MM.1S (cell line): ENCODE measurements at regions not wholly inside any gene's neighbourhood (a gene's known extent, or its start where the extent isn't known, plus 50 kb on each side); places are given as distances from the start of the nearest gene placed in this dataset.

ENCODE experiments used
- DNase-seq: peaks from one replicate; pipeline ENCODE4 v3.0.0-alpha.2; 2015
- H2AFZ ChIP-seq: fragments of 300-600 bp; sonication (generic); 2 replicates; pipeline ENCODE4 v1.6.0; 2016; ENCODE audit warnings: antibody characterized with exemption, low read length
- H3F3A ChIP-seq: fragments of 300-600 bp; sonication (generic); 2 replicates; pipeline ENCODE4 v1.6.1; 2016; ENCODE audit warnings: mild to moderate bottlenecking, antibody characterized with exemption, low read length, moderate library complexity, mixed read lengths; ENCODE audit not compliant: insufficient read depth
- H3K27ac ChIP-seq: fragments of 300-600 bp; sonication (generic); 2 replicates; pipeline ENCODE4 v1.5.1; 2016; ENCODE audit warnings: mild to moderate bottlenecking, low read length
- H3K27me3 ChIP-seq: fragments of 300-600 bp; sonication (generic); replicated peaks from 2 replicates; pipeline ENCODE4 v1.6.0; 2016; ENCODE audit warnings: low read length; ENCODE audit not compliant: insufficient read depth
- H3K36me3 ChIP-seq: fragments of 300-600 bp; sonication (generic); replicated peaks from 2 replicates; pipeline ENCODE4 v1.6.1; 2016; ENCODE audit warnings: mild to moderate bottlenecking, low read length, mixed read lengths; ENCODE audit not compliant: insufficient read depth
- H3K4me1 ChIP-seq: fragments of 300-600 bp; sonication (generic); 2 replicates; pipeline ENCODE4 v1.6.1; 2016; ENCODE audit warnings: low read length, mixed read lengths
- H3K4me2 ChIP-seq: fragments of 300-600 bp; sonication (generic); 2 replicates; pipeline ENCODE4 v1.6.0; 2016; ENCODE audit warnings: low read depth, low read length
- H3K4me3 ChIP-seq: fragments of 300-600 bp; sonication (generic); 2 replicates; pipeline ENCODE4 v1.5.1; 2016; ENCODE audit warnings: low read length, mixed read lengths
- H3K79me2 ChIP-seq: fragments of 300-600 bp; sonication (generic); 2 replicates; pipeline ENCODE4 v1.6.1; 2016; ENCODE audit warnings: mixed run types, low read length, mixed read lengths
- H3K9ac ChIP-seq: fragments of 300-600 bp; sonication (generic); 2 replicates; pipeline ENCODE4 v1.6.1; 2016; ENCODE audit warnings: low read length, mixed read lengths
- H3K9me2 ChIP-seq: fragments of 300-600 bp; sonication (generic); replicated peaks from 2 replicates; pipeline ENCODE4 v1.6.1; 2016; ENCODE audit warnings: mild to moderate bottlenecking, low read length, mixed read lengths; ENCODE audit not compliant: insufficient read depth
- H3K9me3 ChIP-seq: fragments of 300-600 bp; sonication (generic); replicated peaks from 2 replicates; pipeline ENCODE4 v1.6.1; 2016; ENCODE audit warnings: mild to moderate bottlenecking, low read length, mixed read lengths; ENCODE audit not compliant: insufficient read depth
- H4K20me1 ChIP-seq: fragments of 300-600 bp; sonication (generic); 2 replicates; pipeline ENCODE4 v1.6.1; 2016; ENCODE audit warnings: mild to moderate bottlenecking, low read length, moderate library complexity, mixed read lengths; ENCODE audit not compliant: insufficient read depth
- EZH2 ChIP-seq: fragments of 300-600 bp; sonication (generic); optimal IDR thresholded peaks from 2 replicates; pipeline ENCODE3; 2017; ENCODE audit warnings: low read depth, mild to moderate bottlenecking, antibody characterized with exemption, low read length, mixed read lengths
- EZH2phosphoT487 ChIP-seq: fragments of 300-600 bp; sonication (generic); IDR thresholded peaks from 2 replicates; pipeline ENCODE4 v1.6.1; 2018; ENCODE audit warnings: antibody characterized with exemption, low read length
- TF ChIP-seq, protein P1 (sequence below): fragments of 300-600 bp; sonication (generic); IDR thresholded peaks from 2 replicates; pipeline ENCODE4 v1.5.1; 2016; ENCODE audit warnings: antibody characterized with exemption, low read length, mixed read lengths

DNA sequence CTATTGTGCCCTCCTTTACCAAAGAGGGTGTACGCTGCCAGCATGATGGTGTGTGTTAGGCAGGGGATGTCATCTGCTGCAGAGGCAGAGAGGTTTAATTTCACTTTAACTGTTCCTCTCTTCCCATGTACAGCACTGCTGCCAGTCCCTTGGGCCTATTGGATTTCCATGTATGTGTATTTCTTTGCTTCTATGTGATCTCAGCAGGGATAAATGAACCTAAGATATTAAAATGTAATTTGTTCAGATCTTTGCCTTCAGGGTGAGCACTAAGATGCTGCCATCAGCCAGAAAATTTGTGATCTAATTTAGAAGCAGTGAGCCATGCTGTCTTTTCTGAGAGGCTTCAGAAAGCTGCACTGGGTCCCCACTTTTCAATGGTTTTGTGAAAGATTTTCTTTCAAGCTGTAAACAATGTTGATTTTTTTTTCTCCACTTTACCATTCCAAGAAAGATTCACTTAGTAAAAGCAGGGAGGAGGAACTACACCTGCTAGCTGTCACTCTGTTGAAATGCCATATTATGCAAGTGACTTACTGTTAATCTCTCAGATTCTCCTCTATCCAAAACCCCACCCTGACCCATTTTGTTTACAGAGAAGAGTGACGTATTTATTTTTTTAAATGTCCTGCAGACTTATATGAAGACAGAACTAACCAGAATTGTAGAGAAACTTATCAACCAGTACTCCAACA, 261.9 kb downstream of the TBL1XR1 start:
- no peaks in the 10 kb centered on the region for H3K9me3 ChIP-seq
- no peaks in the 10 kb centered on the region for H3K27me3 ChIP-seq
- no peaks in the 10 kb centered on the region for H4K20me1 ChIP-seq
- no peaks in the 10 kb centered on the region for H3K36me3 ChIP-seq
- DNase-seq, result no peak
- H2AFZ ChIP-seq, result no peak overlapping the region
- H3K4me2 ChIP-seq, result no peak overlapping the region
- H3K27ac ChIP-seq, result no peak overlapping the region
- no peaks in the 10 kb centered on the region for H3F3A ChIP-seq
- no peaks in the 10 kb centered on the region for H3K9me2 ChIP-seq
- no peak overlapping the region for H3K9ac ChIP-seq
- no peaks in the 10 kb centered on the region for H3K79me2 ChIP-seq
- no peak for TF ChIP-seq EZH2phosphoT487
- TF ChIP-seq, protein P1, sequence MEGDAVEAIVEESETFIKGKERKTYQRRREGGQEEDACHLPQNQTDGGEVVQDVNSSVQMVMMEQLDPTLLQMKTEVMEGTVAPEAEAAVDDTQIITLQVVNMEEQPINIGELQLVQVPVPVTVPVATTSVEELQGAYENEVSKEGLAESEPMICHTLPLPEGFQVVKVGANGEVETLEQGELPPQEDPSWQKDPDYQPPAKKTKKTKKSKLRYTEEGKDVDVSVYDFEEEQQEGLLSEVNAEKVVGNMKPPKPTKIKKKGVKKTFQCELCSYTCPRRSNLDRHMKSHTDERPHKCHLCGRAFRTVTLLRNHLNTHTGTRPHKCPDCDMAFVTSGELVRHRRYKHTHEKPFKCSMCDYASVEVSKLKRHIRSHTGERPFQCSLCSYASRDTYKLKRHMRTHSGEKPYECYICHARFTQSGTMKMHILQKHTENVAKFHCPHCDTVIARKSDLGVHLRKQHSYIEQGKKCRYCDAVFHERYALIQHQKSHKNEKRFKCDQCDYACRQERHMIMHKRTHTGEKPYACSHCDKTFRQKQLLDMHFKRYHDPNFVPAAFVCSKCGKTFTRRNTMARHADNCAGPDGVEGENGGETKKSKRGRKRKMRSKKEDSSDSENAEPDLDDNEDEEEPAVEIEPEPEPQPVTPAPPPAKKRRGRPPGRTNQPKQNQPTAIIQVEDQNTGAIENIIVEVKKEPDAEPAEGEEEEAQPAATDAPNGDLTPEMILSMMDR, result no peak
- no peak for TF ChIP-seq EZH2
- no peak overlapping the region for H3K4me3 ChIP-seq
- H3K4me1 ChIP-seq, result no peaks in the 10 kb centered on the region

DNA sequence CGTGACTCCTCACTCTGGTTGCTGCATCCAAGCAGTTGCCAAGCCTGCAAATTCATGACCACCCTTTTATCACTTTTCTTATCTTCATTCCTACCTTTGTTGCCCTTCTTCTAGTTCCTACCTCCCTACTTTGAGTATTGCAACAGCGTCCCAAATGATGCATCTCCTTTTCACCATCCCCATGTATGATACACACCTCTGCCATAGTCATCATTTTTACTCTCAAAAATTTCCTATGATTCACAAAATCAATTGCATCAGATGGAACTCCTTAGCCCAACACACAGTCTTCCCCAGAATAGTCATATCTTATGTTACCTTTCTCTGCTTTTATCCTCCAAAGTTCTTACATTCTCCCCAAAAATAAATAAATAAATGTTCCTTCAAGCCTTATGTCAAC, 262.6 kb downstream of the TBL1XR1 start:
- no peaks in the 10 kb centered on the region for H3K27me3 ChIP-seq
- no peaks in the 10 kb centered on the region for H3K9me2 ChIP-seq
- no peak for DNase-seq
- TF ChIP-seq, protein P1, result no peak
- TF ChIP-seq EZH2, result no peak
- TF ChIP-seq EZH2phosphoT487, result no peak
- no peaks in the 10 kb centered on the region for H4K20me1 ChIP-seq
- H2AFZ ChIP-seq, result no peak overlapping the region
- no peaks in the 10 kb centered on the region for H3K79me2 ChIP-seq
- H3K9me3 ChIP-seq, result no peaks in the 10 kb centered on the region
- no peaks in the 10 kb centered on the region for H3F3A ChIP-seq
- no peak overlapping the region for H3K27ac ChIP-seq
- no peaks in the 10 kb centered on the region for H3K36me3 ChIP-seq
- no peaks in the 10 kb centered on the region for H3K4me1 ChIP-seq
- H3K4me2 ChIP-seq, result no peak overlapping the region
- H3K9ac ChIP-seq, result no peak overlapping the region
- no peak overlapping the region for H3K4me3 ChIP-seq

DNA sequence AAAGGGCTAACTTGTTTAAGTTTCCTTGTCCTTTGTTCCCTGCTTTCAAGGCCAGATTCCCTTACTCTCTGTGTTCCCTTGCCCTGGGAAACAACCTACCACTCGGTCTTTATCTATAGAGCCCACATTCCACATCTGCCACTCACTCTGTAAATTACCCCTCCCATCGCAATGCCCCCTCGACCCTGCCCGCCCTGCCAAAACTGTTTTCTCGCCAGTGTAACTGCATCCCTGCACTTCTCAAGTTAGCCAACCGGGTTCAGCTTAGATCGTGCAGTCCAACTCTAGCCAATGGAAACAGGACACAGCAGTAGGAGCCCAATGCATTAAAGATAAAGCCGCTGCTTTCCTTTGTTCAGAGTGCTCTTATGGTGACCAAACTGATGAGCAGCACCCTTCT, 263.6 kb downstream of the TBL1XR1 start:
- no peak overlapping the region for H3K4me2 ChIP-seq
- no peak for DNase-seq
- H2AFZ ChIP-seq, result no peak overlapping the region
- no peaks in the 10 kb centered on the region for H4K20me1 ChIP-seq
- H3K4me1 ChIP-seq, result no peaks in the 10 kb centered on the region
- no peaks in the 10 kb centered on the region for H3F3A ChIP-seq
- no peaks in the 10 kb centered on the region for H3K36me3 ChIP-seq
- no peak overlapping the region for H3K9ac ChIP-seq
- no peaks in the 10 kb centered on the region for H3K27me3 ChIP-seq
- H3K9me3 ChIP-seq, result no peaks in the 10 kb centered on the region
- H3K27ac ChIP-seq, result no peak overlapping the region
- H3K4me3 ChIP-seq, result no peak overlapping the region
- H3K9me2 ChIP-seq, result no peaks in the 10 kb centered on the region
- no peak for TF ChIP-seq EZH2phosphoT487
- TF ChIP-seq, protein P1, result no peak
- TF ChIP-seq EZH2, result no peak
- no peaks in the 10 kb centered on the region for H3K79me2 ChIP-seq
